T-cell (primary cell): ENCODE measurements at regions not wholly inside any gene's neighbourhood (a gene's known extent, or its start where the extent isn't known, plus 50 kb on each side); places are given as distances from the start of the nearest gene placed in this dataset.
"Not testable (repeated sequence)": the region's sequence is repeated elsewhere in the genome, so short reads cannot be mapped to it uniquely, and the experiment has no call there.

Source experiments
- ATAC-seq, 4 experiments: fragments of 200-7000 bp in 3 of 4; fragments of 150-1000 bp in 1 of 4; cut with Tn5 transposase; replicated peaks in 1 of 4; 1 replicate in 3 of 4; 2 replicates in 1 of 4; pipeline ENCODE4 v1.10.0; 2021; ENCODE audit warnings: moderate library complexity in 3 of 4, mild to moderate bottlenecking in 2 of 4, moderate number of reproducible peaks in 1 of 4
- CTCF ChIA-PET, 2 donors: fragments of 300-600 bp; sonication (Branson Sonifier 250); formaldehyde crosslinking; loops; one replicate each; lab custom pipeline; 2022; ENCODE audit warnings: antibody characterized with exemption in 2 of 2; lab: Charles Lee
- POLR2A ChIA-PET, 2 donors: fragments of 300-600 bp; sonication (Branson Sonifier 250); formaldehyde crosslinking; loops; one replicate each; lab custom pipeline; 2022; ENCODE audit warnings: antibody characterized with exemption in 2 of 2; lab: Charles Lee
- DNase-seq, 35 experiments: peaks; one replicate each; pipeline versions ENCODE4 v3.0.0 to v3.0.0-alpha.2; 2013 to 2023
- H3K27ac ChIP-seq: one replicate; pipeline ENCODE4 v1.5.1; 2013; ENCODE audit warnings: low read length
- H3K27me3 ChIP-seq, 2 experiments: replicated peaks in 1 of 2; 1 replicate in 1 of 2; 2 replicates in 1 of 2; pipeline versions ENCODE4 v1.6.1 to v1.7.0; 2013; ENCODE audit warnings: low read length in 1 of 2, mixed read lengths in 1 of 2; ENCODE audit not compliant: control insufficient read depth in 2 of 2, insufficient read depth in 2 of 2; ENCODE audit errors: extremely low read depth in 1 of 2
- H3K36me3 ChIP-seq, 2 donors: 1 replicate in 1 of 2; 2 replicates in 1 of 2; pipeline versions ENCODE4 v1.6.1 to v1.7.0; 2013; ENCODE audit warnings: low read length in 1 of 2; ENCODE audit not compliant: control insufficient read depth in 2 of 2, insufficient read depth in 1 of 2; ENCODE audit errors: extremely low read depth in 1 of 2
- H3K4me1 ChIP-seq, 2 experiments: 1 replicate in 1 of 2; 2 replicates in 1 of 2; pipeline versions ENCODE4 v1.6.1 to v1.7.0; 2013; ENCODE audit warnings: low read length in 2 of 2, mixed read lengths in 1 of 2; ENCODE audit not compliant: insufficient read depth in 2 of 2, control insufficient read depth in 1 of 2; ENCODE audit errors: extremely low read depth in 1 of 2
- H3K4me3 ChIP-seq, 2 donors: 1 replicate in 1 of 2; 2 replicates in 1 of 2; pipeline versions ENCODE4 v1.5.1 to v1.7.0; 2013; ENCODE audit warnings: mild to moderate bottlenecking in 2 of 2, low read length in 1 of 2, moderate library complexity in 1 of 2; ENCODE audit not compliant: control insufficient read depth in 1 of 2; ENCODE audit errors: extremely low read depth in 1 of 2
- H3K9me3 ChIP-seq: 2 replicates; pipeline ENCODE4 v1.7.0; 2013
- H3K27ac Mint-ChIP-seq, 2 donors: one replicate each; pipeline ENCODE4 v1.8.0; 2020 to 2021; ENCODE audit warnings: mild to moderate bottlenecking in 2 of 2, mixed read lengths in 2 of 2
- H3K27me3 Mint-ChIP-seq, 2 donors: one replicate each; pipeline ENCODE4 v1.8.0; 2021 to 2022; ENCODE audit warnings: mixed read lengths in 2 of 2
- H3K36me3 Mint-ChIP-seq: one replicate; pipeline ENCODE4 v1.8.0; 2021; ENCODE audit warnings: mixed read lengths
- H3K4me1 Mint-ChIP-seq, 3 donors: one replicate each; pipeline ENCODE4 v1.8.0; 2020 to 2022; ENCODE audit warnings: mixed read lengths in 3 of 3, mild to moderate bottlenecking in 1 of 3
- H3K4me3 Mint-ChIP-seq, 3 donors: one replicate each; pipeline ENCODE4 v1.8.0; 2020 to 2022; ENCODE audit warnings: mild to moderate bottlenecking in 3 of 3, mixed read lengths in 3 of 3, moderate library complexity in 3 of 3
- H3K9me3 Mint-ChIP-seq, 3 donors: one replicate each; pipeline ENCODE4 v1.8.0; 2020 to 2022; ENCODE audit warnings: mixed read lengths in 3 of 3
- WGBS: methylation state at CpG from one replicate; pipeline ENCODE4 v1.1.5; 2013; ENCODE audit warnings: missing lambda C conversion rate; ENCODE audit not compliant: insufficient coverage; 5-methylcytosine and 5-hydroxymethylcytosine counted together

GRCh38 chr7:120066898-120067297 lies 206.1 kb upstream of the KCND2 start:
- H3K27ac ChIP-seq, H3K36me3 ChIP-seq, H3K4me3 ChIP-seq, H3K4me1 ChIP-seq, H3K27me3 ChIP-seq, CTCF ChIA-PET, ATAC-seq, POLR2A ChIA-PET, H3K4me1 Mint-ChIP-seq, H3K36me3 Mint-ChIP-seq, H3K27ac Mint-ChIP-seq, H3K4me3 Mint-ChIP-seq, H3K9me3 ChIP-seq, DNase-seq, H3K27me3 Mint-ChIP-seq: not testable (repeated sequence)
- H3K9me3 Mint-ChIP-seq = peaks cover 4 to 29% (median 9%) of the 10 kb centered on the region in 3 donors

GRCh38 chr7:120070201-120070600 lies 202.8 kb upstream of the KCND2 start:
- H3K36me3 ChIP-seq = no peaks in the 10 kb centered on the region
- H3K27me3 ChIP-seq = no peaks in the 10 kb centered on the region
- CTCF ChIA-PET = no interaction called here
- peaks cover 2 to 26% (median 9%) of the 10 kb centered on the region in 3 donors for H3K9me3 Mint-ChIP-seq
- H3K4me3 Mint-ChIP-seq = no peak overlapping the region
- no peaks in the 10 kb centered on the region for H3K4me1 ChIP-seq
- no peak overlapping the region for H3K27ac Mint-ChIP-seq
- 0% methylated on average over 1 of the region's 1 CpG for WGBS
- no peaks in the 10 kb centered on the region for H3K27me3 Mint-ChIP-seq
- POLR2A ChIA-PET = no interaction called here
- no peak overlapping the region for H3K27ac ChIP-seq
- H3K36me3 Mint-ChIP-seq = no peaks in the 10 kb centered on the region
- no peak overlapping the region for H3K4me3 ChIP-seq
- no peak for ATAC-seq
- H3K4me1 Mint-ChIP-seq = no peaks in the 10 kb centered on the region
- no peak for DNase-seq
- no peaks in the 10 kb centered on the region for H3K9me3 ChIP-seq

- no peak for ATAC-seq
- H3K36me3 Mint-ChIP-seq = no peaks in the 10 kb centered on the region
- POLR2A ChIA-PET = no interaction called here
- no peaks in the 10 kb centered on the region for H3K9me3 ChIP-seq
- H3K27ac Mint-ChIP-seq = no peak overlapping the region
- no peak overlapping the region for H3K4me3 Mint-ChIP-seq
- no peaks in the 10 kb centered on the region for H3K27me3 Mint-ChIP-seq
- DNase-seq = no peak
- no peaks in the 10 kb centered on the region for H3K4me1 ChIP-seq
- no peaks in the 10 kb centered on the region for H3K27me3 ChIP-seq
- peaks cover 7 to 10% (median 8%) of the 10 kb centered on the region in 3 donors for H3K9me3 Mint-ChIP-seq
- no peak overlapping the region for H3K4me3 ChIP-seq
- no peaks in the 10 kb centered on the region for H3K36me3 ChIP-seq
- H3K4me1 Mint-ChIP-seq = no peaks in the 10 kb centered on the region
- WGBS = no CpG with 5 or more reads among the region's 3 CpGs
- CTCF ChIA-PET = no interaction called here
- no peak overlapping the region for H3K27ac ChIP-seq
These were observed 195.2 kb upstream of the KCND2 start for GRCh38 chr7:120077777-120078176.

DNA sequence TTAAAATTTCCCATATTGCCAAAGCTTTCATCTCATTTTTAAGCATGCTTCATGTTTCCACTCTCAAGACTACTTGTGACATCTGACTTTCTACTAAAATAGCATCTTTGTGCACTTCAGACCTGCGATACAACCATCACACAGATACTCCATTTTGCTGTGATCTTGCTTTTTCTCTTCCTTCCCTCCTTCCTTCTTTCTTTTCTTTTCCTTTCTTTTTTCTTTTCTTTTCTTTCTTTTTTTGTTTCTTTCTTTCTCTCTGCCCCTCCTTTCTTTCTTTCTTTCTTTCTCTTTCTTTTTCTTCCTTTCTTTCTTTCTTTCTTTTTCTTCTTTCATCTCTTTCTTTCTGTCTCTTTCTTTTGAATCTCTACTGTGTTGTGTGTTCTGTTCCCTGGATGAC lies 194.0 kb upstream of the KCND2 start:
- H3K27me3 Mint-ChIP-seq = no peaks in the 10 kb centered on the region
- Histone ChIP-seq H3K36me3 (no peaks in the 10 kb centered on the region), H3K27ac (no peak overlapping the region), H3K27me3 (no peaks in the 10 kb centered on the region), H3K4me1 (no peaks in the 10 kb centered on the region), H3K4me3 (no peak overlapping the region), H3K9me3 (no peaks in the 10 kb centered on the region)
- no peak for DNase-seq
- no peak for ATAC-seq
- H3K4me1 Mint-ChIP-seq = no peaks in the 10 kb centered on the region
- 88% methylated on average over 1 of the region's 1 CpG for WGBS
- ChIA-PET POLR2A (no interaction called here), CTCF (no interaction called here)
- H3K9me3 Mint-ChIP-seq = peaks cover 5 to 10% (median 7%) of the 10 kb centered on the region in 3 donors
- no peak overlapping the region for H3K27ac Mint-ChIP-seq
- no peaks in the 10 kb centered on the region for H3K36me3 Mint-ChIP-seq
- H3K4me3 Mint-ChIP-seq = no peak overlapping the region

DNA sequence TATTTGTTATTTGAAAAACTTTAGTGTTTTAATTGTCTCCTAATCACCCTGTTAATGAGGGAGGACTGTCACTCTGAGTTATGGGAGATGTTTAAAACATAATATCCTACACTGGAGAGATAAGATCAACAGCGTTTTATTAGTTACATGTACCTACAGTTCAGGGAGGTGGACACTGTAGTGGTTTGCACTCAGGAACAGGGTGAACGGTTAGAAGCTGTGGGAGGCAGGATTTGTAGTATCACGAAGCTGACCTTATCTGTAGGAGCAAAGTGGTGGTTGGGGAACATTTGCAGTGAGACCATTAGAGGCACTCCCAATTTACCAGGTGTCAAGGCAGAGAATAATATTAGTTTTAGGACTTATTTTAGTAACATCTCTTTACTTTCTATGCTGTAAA lies 193.3 kb upstream of the KCND2 start:
- H3K4me1 Mint-ChIP-seq = no peaks in the 10 kb centered on the region
- Histone ChIP-seq H3K36me3 (no peaks in the 10 kb centered on the region), H3K27me3 (no peaks in the 10 kb centered on the region), H3K9me3 (no peaks in the 10 kb centered on the region), H3K4me3 (no peak overlapping the region), H3K4me1 (no peaks in the 10 kb centered on the region), H3K27ac (no peak overlapping the region)
- ATAC-seq = no peak
- peaks cover 4 to 10% (median 7%) of the 10 kb centered on the region in 3 donors for H3K9me3 Mint-ChIP-seq
- DNase-seq = no peak
- POLR2A ChIA-PET = no interaction called here
- H3K27me3 Mint-ChIP-seq = no peaks in the 10 kb centered on the region
- 45% methylated on average over 2 of the region's 3 CpGs for WGBS
- CTCF ChIA-PET = no interaction called here
- H3K4me3 Mint-ChIP-seq = no peak overlapping the region
- H3K36me3 Mint-ChIP-seq = no peaks in the 10 kb centered on the region
- no peak overlapping the region for H3K27ac Mint-ChIP-seq

DNA sequence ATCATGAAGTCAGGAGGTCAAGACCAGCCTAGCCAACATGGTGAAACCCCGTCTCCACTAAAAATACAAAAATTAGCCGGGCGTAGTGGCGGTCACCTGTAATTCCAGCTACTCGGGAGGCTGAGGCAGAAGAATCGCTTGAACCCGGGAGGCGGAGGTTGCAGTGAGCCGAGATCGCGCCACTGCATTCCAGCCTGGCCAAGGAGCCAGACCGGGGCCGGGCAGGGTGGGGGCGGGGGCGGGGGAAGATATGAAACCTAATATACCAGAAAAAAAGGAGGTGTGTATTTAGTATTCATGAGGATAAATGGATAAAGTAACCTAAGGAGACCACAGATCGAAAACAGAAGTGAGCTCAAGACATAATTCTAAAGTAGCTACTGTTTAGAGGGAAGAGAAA lies 186.5 kb upstream of the KCND2 start:
- H3K27ac ChIP-seq, H3K4me3 ChIP-seq, H3K9me3 ChIP-seq, H3K27me3 ChIP-seq, CTCF ChIA-PET, H3K4me1 Mint-ChIP-seq, H3K27ac Mint-ChIP-seq, ATAC-seq, POLR2A ChIA-PET, H3K9me3 Mint-ChIP-seq, H3K4me3 Mint-ChIP-seq, H3K36me3 ChIP-seq, H3K27me3 Mint-ChIP-seq, DNase-seq, H3K36me3 Mint-ChIP-seq, H3K4me1 ChIP-seq: not testable (repeated sequence)
- 92% methylated on average over 5 of the region's 16 CpGs for WGBS

DNA sequence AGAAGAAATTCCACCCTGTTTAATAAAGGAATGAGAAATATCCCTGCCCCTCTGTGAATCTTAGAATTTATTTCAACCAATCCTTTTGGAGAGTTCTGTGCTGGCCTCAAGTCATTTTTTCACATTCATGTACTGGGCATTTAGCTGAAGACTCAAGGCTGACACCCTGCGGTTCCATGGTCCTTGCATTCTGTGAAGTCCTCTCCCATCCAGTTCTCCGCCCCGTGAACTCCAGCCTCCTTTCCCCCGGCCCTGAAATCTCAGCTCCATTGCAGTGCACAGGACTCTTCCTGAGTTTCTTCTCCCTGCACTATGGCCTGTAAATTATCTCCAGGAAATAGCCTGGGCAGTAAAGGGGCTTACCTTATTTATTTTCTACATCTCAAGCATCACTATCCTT lies 183.0 kb upstream of the KCND2 start:
- 83% methylated on average over 3 of the region's 4 CpGs for WGBS
- Mint-ChIP-seq H3K4me1 (no peaks in the 10 kb centered on the region), H3K36me3 (no peaks in the 10 kb centered on the region), H3K4me3 (no peak overlapping the region), H3K27me3 (no peaks in the 10 kb centered on the region), H3K9me3 (peaks cover under 1 to 7% (median 4%) of the 10 kb centered on the region in 3 donors), H3K27ac (no peak overlapping the region)
- CTCF ChIA-PET = no interaction called here
- DNase-seq (no peak), ATAC-seq (no peak)
- POLR2A ChIA-PET = no interaction called here
- Histone ChIP-seq H3K27ac (no peak overlapping the region), H3K9me3 (no peaks in the 10 kb centered on the region), H3K4me1 (no peaks in the 10 kb centered on the region), H3K27me3 (no peaks in the 10 kb centered on the region), H3K36me3 (no peaks in the 10 kb centered on the region), H3K4me3 (no peak overlapping the region)
